ENCODE measurements at regions not wholly inside any gene's neighbourhood (a gene's known extent, or its start where the extent isn't known, plus 50 kb on each side); places are given as distances from the start of the nearest gene placed in this dataset.
"Not testable (repeated sequence)": the region's sequence is repeated elsewhere in the genome, so short reads cannot be mapped to it uniquely, and the experiment has no call there.

GRCh38 chr3:162708942-162709706 is 1212.5 kb downstream of the OTOL1 start:
- peak; percentile 86 for DNase-seq (ENCODE audit: low spot score)
- FAIRE-seq: peak; percentile 98

GRCh38 chr3:162710332-162711112 is 1213.9 kb downstream of the OTOL1 start:
- FAIRE-seq (no peak), DNase-seq (ENCODE audit: low spot score) (no peak)

GRCh38 chr3:162717074-162717473 is 1220.5 kb downstream of the OTOL1 start:
- not testable (repeated sequence) for FAIRE-seq; DNase-seq (ENCODE audit: low spot score)

GRCh38 chr3:162718697-162719096 is 1222.1 kb downstream of the OTOL1 start:
- no peak for DNase-seq (ENCODE audit: low spot score)

GRCh38 chr3:162719684-162720341 is 1223.2 kb downstream of the OTOL1 start:
- peak; percentile 99 for FAIRE-seq
- peak; percentile 96 for DNase-seq (ENCODE audit: low spot score)

More at GRCh38 chr3:162718697-162719096, 1222.1 kb downstream of the OTOL1 start:
- no peak for FAIRE-seq

- FAIRE-seq: no peak
- DNase-seq (ENCODE audit: low spot score): no peak
Observed at GRCh38 chr3:162721736-162722135, 1225.1 kb downstream of the OTOL1 start.

- no peak for DNase-seq (ENCODE audit: low spot score)
- FAIRE-seq: peak; percentile 49
Observed at GRCh38 chr3:162722337-162722736, 1225.7 kb downstream of the OTOL1 start.

- not testable (repeated sequence) for FAIRE-seq; DNase-seq (ENCODE audit: low spot score)
Observed at GRCh38 chr3:162722796-162723195, 1226.2 kb downstream of the OTOL1 start.

- peak; percentile 58 for DNase-seq (ENCODE audit: low spot score)
- peak; percentile 63 for FAIRE-seq
Observed at GRCh38 chr3:162729686-162730085, 1233.1 kb downstream of the OTOL1 start.

GRCh38 chr3:162731961-162732360 is 1235.4 kb downstream of the OTOL1 start:
- not testable (repeated sequence) for DNase-seq (ENCODE audit: low spot score); FAIRE-seq

GRCh38 chr3:162738784-162739183 is 1242.2 kb downstream of the OTOL1 start:
- DNase-seq (ENCODE audit: low spot score) (no peak), FAIRE-seq (no peak)

- peak; percentile 4 for FAIRE-seq
- peak; percentile 2 for DNase-seq (ENCODE audit: low spot score)
Observed at GRCh38 chr3:162740941-162741596, 1244.5 kb downstream of the OTOL1 start.

GRCh38 chr3:162742159-162742717 is 1245.6 kb downstream of the OTOL1 start:
- no peak for FAIRE-seq
- DNase-seq (ENCODE audit: low spot score): no peak

GRCh38 chr3:162743091-162743490 is 1246.5 kb downstream of the OTOL1 start:
- no peak for FAIRE-seq
- no peak for DNase-seq (ENCODE audit: low spot score)

- no peak for FAIRE-seq
- DNase-seq (ENCODE audit: low spot score): no peak
Observed at GRCh38 chr3:162760789-162761188, 1264.2 kb downstream of the OTOL1 start.

- FAIRE-seq (no peak), DNase-seq (ENCODE audit: low spot score) (no peak)
Observed at GRCh38 chr3:162764051-162764807, 1267.6 kb downstream of the OTOL1 start.

- peak; percentile 97 for FAIRE-seq
- DNase-seq (ENCODE audit: low spot score): peak; percentile 68
Observed at GRCh38 chr3:162764808-162765071, 1268.1 kb downstream of the OTOL1 start.

GRCh38 chr3:162765524-162765923 is 1268.9 kb downstream of the OTOL1 start:
- no peak for DNase-seq (ENCODE audit: low spot score)
- no peak for FAIRE-seq

- DNase-seq (ENCODE audit: low spot score) (peak; percentile 12), FAIRE-seq (peak; percentile 24)
Observed at GRCh38 chr3:162769564-162769963, 1273.0 kb downstream of the OTOL1 start.

GRCh38 chr3:162770551-162770950 is 1273.9 kb downstream of the OTOL1 start:
- FAIRE-seq: no peak
- DNase-seq (ENCODE audit: low spot score): no peak

Measured in RCC 7860 (cell line).